ENCODE measurements at regions not wholly inside any gene's neighbourhood (a gene's known extent, or its start where the extent isn't known, plus 50 kb on each side); places are given as distances from the start of the nearest gene placed in this dataset.

DNA sequence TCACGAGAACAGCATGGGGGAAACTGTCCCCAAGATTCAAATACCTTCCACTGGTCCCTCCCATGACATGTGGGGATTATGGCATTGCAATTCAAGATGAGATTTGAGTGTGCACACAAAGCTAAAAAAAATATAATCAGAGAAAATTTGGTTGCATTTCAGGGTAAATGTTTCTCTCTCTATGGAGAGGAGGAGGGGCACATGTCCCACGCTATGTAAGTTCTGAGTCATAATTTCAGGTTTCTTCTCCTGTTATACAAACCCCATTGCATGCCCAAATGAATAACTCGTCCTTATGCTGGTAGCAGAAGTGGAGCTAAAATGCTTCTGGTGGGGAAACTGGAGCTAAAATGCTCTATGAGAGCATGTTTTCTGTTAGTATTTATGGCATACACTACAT lies 209.7 kb upstream of the DCBLD2 start:
- Histone ChIP-seq H2AFZ (ENCODE audit: low read length) (no peak overlapping the region), H3K9ac (ENCODE audit: low read depth, low read length, poor library complexity, severe bottlenecking) (no peak overlapping the region), H3K36me3 (ENCODE audit: insufficient read depth, low read length) (no peaks in the 10 kb centered on the region), H3K4me3 (ENCODE audit: low read length, poor library complexity, severe bottlenecking) (no peak overlapping the region), H3K27me3 (ENCODE audit: insufficient read depth, low read length, poor library complexity, severe bottlenecking) (no peaks in the 10 kb centered on the region), H3K4me2 (ENCODE audit: low read depth, low read length, poor library complexity, severe bottlenecking) (no peak overlapping the region), H4K20me1 (ENCODE audit: insufficient read depth, low read length, poor library complexity, severe bottlenecking) (no peaks in the 10 kb centered on the region), H3K9me3 (ENCODE audit: insufficient read depth, low read depth, low read length) (no peaks in the 10 kb centered on the region), H3K9me2 (replicated peaks; ENCODE audit: low read depth, low read length) (no peaks in the 10 kb centered on the region), H3K79me2 (ENCODE audit: insufficient read depth, low read length) (no peaks in the 10 kb centered on the region), H3K4me1 (ENCODE audit: insufficient read depth, low read length, poor library complexity, severe bottlenecking) (no peaks in the 10 kb centered on the region), H3F3A (ENCODE audit: low read depth) (no peaks in the 10 kb centered on the region)
- TF ChIP-seq, protein P1, sequence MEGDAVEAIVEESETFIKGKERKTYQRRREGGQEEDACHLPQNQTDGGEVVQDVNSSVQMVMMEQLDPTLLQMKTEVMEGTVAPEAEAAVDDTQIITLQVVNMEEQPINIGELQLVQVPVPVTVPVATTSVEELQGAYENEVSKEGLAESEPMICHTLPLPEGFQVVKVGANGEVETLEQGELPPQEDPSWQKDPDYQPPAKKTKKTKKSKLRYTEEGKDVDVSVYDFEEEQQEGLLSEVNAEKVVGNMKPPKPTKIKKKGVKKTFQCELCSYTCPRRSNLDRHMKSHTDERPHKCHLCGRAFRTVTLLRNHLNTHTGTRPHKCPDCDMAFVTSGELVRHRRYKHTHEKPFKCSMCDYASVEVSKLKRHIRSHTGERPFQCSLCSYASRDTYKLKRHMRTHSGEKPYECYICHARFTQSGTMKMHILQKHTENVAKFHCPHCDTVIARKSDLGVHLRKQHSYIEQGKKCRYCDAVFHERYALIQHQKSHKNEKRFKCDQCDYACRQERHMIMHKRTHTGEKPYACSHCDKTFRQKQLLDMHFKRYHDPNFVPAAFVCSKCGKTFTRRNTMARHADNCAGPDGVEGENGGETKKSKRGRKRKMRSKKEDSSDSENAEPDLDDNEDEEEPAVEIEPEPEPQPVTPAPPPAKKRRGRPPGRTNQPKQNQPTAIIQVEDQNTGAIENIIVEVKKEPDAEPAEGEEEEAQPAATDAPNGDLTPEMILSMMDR (conservative IDR thresholded peaks at IDR 0.05; ENCODE audit: low read length): no peak
- no peak for TF ChIP-seq EZH2phosphoT487 (IDR thresholded peaks at IDR 0.05; ENCODE audit: borderline replicate concordance)

DNA sequence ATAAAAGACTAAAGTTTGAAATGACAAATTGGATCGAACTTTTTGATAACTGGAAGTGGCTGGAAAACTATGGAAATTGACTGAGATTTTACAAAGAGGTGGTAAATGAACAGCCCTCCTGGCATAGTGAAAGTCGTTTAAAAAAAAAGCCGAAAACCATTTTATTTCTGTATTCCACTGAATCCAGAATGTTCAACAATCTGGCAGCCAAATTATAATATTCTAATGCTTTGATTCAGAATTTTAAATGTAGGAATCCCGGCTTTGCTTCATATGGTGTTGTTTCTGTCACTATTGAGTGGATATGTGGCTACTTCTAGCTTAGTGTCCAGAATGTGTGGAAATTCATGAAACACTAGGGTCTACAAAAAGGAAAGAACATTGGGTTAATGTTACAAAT lies 208.9 kb upstream of the DCBLD2 start:
- H3F3A ChIP-seq (ENCODE audit: low read depth): no peaks in the 10 kb centered on the region
- H3K4me2 ChIP-seq (ENCODE audit: low read depth, low read length, poor library complexity, severe bottlenecking): no peak overlapping the region
- no peaks in the 10 kb centered on the region for H4K20me1 ChIP-seq (ENCODE audit: insufficient read depth, low read length, poor library complexity, severe bottlenecking)
- no peak overlapping the region for H3K9ac ChIP-seq (ENCODE audit: low read depth, low read length, poor library complexity, severe bottlenecking)
- no peaks in the 10 kb centered on the region for H3K36me3 ChIP-seq (ENCODE audit: insufficient read depth, low read length)
- no peaks in the 10 kb centered on the region for H3K27me3 ChIP-seq (ENCODE audit: insufficient read depth, low read length, poor library complexity, severe bottlenecking)
- TF ChIP-seq, protein P1 (conservative IDR thresholded peaks at IDR 0.05; ENCODE audit: low read length): no peak
- no peak for TF ChIP-seq EZH2phosphoT487 (IDR thresholded peaks at IDR 0.05; ENCODE audit: borderline replicate concordance)
- H3K9me2 ChIP-seq (replicated peaks; ENCODE audit: low read depth, low read length): no peaks in the 10 kb centered on the region
- no peak overlapping the region for H3K4me3 ChIP-seq (ENCODE audit: low read length, poor library complexity, severe bottlenecking)
- no peak overlapping the region for H2AFZ ChIP-seq (ENCODE audit: low read length)
- no peaks in the 10 kb centered on the region for H3K79me2 ChIP-seq (ENCODE audit: insufficient read depth, low read length)
- no peaks in the 10 kb centered on the region for H3K4me1 ChIP-seq (ENCODE audit: insufficient read depth, low read length, poor library complexity, severe bottlenecking)
- no peaks in the 10 kb centered on the region for H3K9me3 ChIP-seq (ENCODE audit: insufficient read depth, low read depth, low read length)

DNA sequence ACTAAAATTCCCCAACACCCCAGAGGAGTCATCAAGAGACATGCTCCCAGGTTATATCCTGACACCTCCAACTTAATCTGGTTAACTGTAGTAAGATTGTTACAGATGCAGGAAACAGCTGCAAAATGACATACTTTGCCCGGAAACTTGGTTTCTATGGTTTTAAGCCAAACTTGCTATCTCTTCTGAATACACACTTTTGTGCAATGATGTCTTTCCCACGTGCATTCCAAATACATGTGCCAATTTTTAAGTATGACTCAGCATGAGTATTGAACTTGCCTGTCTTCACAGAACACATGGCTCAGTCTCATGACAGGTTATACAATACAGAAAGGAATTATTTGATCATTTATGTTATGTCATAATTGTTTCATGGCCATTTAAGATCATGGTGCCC lies 207.0 kb upstream of the DCBLD2 start:
- Histone ChIP-seq H3K4me2 (ENCODE audit: low read depth, low read length, poor library complexity, severe bottlenecking) (no peak overlapping the region), H3K27me3 (ENCODE audit: insufficient read depth, low read length, poor library complexity, severe bottlenecking) (no peaks in the 10 kb centered on the region), H3K9me3 (ENCODE audit: insufficient read depth, low read depth, low read length) (no peaks in the 10 kb centered on the region), H4K20me1 (ENCODE audit: insufficient read depth, low read length, poor library complexity, severe bottlenecking) (no peaks in the 10 kb centered on the region), H3K4me1 (ENCODE audit: insufficient read depth, low read length, poor library complexity, severe bottlenecking) (no peaks in the 10 kb centered on the region), H3K36me3 (ENCODE audit: insufficient read depth, low read length) (no peaks in the 10 kb centered on the region), H3K9ac (ENCODE audit: low read depth, low read length, poor library complexity, severe bottlenecking) (no peak overlapping the region), H3F3A (ENCODE audit: low read depth) (no peaks in the 10 kb centered on the region), H3K9me2 (replicated peaks; ENCODE audit: low read depth, low read length) (no peaks in the 10 kb centered on the region), H3K79me2 (ENCODE audit: insufficient read depth, low read length) (no peaks in the 10 kb centered on the region), H2AFZ (ENCODE audit: low read length) (no peak overlapping the region), H3K4me3 (ENCODE audit: low read length, poor library complexity, severe bottlenecking) (no peak overlapping the region)
- TF ChIP-seq EZH2phosphoT487 (IDR thresholded peaks at IDR 0.05; ENCODE audit: borderline replicate concordance): no peak
- TF ChIP-seq, protein P1 (conservative IDR thresholded peaks at IDR 0.05; ENCODE audit: low read length): no peak
